ENCODE measurements at regions not wholly inside any gene's neighbourhood (a gene's known extent, or its start where the extent isn't known, plus 50 kb on each side); places are given as distances from the start of the nearest gene placed in this dataset.

DNA sequence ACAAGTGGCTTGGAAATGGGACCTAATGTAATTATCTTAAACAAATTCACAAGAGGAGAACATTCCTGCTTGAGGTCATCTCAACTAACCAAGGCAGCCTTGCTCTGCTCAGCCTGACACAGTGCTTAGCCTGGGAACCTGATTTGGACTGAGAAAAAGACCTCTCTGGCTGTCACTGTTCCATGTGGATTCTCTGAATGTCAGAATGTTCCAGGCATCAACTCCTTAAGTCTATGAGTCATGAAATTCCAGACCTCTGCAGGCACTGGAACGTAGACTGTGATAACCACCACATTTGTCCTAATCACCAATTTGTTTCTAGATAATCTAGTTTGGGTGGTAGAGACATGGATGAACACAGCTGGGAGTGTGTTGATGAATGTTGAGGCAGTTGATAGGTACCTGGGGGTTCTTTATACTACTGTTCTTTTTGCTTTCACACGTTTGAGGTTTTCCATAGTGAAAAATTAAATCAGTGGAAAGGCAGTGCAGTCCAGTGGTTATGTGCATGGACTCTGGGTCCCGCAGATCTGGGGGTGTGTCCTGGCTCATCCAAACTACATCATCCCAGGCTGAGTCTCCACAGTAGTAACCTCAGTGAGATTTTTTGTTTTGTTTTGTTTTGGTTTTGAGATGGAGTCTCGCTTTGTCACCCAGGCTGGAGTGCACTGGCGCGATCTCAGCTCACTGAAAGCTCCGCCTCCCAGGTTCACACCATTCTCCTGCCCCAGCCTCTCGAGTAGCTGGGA, 269.6 kb downstream of the MN1 start:
- Histone ChIP-seq H4K8ac (ENCODE audit: low read depth, low read length) (no peak overlapping the region), H2AFZ (ENCODE audit: low read length) (no peak overlapping the region), H3K14ac (ENCODE audit: low read length) (no peak overlapping the region), H2BK120ac (ENCODE audit: low read depth, low read length) (no peak overlapping the region), H4K91ac (ENCODE audit: low read depth, low read length, poor library complexity) (no peak overlapping the region), H3K4me2 (ENCODE audit: insufficient read depth, low read length, poor library complexity, severe bottlenecking) (no peak overlapping the region), H3K9me3 (replicated peaks in 1 of 2; ENCODE audit: control insufficient read depth in 2 of 2, insufficient read depth in 1 of 2, low read depth in 1 of 2, low read length in 2 of 2) (peaks cover 0 to 16% of the 10 kb centered on the region in 2 donors), H3K4me1 (ENCODE audit: control insufficient read depth in 2 of 2, insufficient read depth in 1 of 2, low read depth in 1 of 2, low read length in 2 of 2) (peaks cover 4% of the 10 kb centered on the region in 2 donors), H2BK12ac (ENCODE audit: low read length) (no peak overlapping the region), H3K4me3 (ENCODE audit: low read length in 2 of 2) (no peak overlapping the region), H3K27me3 (ENCODE audit: control insufficient read depth in 3 of 3, insufficient read depth in 3 of 3, low read depth in 1 of 3, low read length in 3 of 3) (no peaks in the 10 kb centered on the region), H3K79me1 (ENCODE audit: low read depth, low read length) (no peaks in the 10 kb centered on the region), H2AK5ac (ENCODE audit: low read depth, low read length) (no peak overlapping the region), H3K18ac (ENCODE audit: low read length) (no peak overlapping the region), H3K36me3 (replicated peaks in 1 of 2; ENCODE audit: control insufficient read depth in 2 of 2, insufficient read depth in 2 of 2, low read length in 2 of 2) (no peaks in the 10 kb centered on the region), H3K4ac (ENCODE audit: low read length) (no peak overlapping the region), H2BK15ac (ENCODE audit: low read length) (no peak overlapping the region), H3K9ac (ENCODE audit: low read depth, low read length, poor library complexity) (no peak overlapping the region), H3K23ac (ENCODE audit: low read depth, low read length, poor library complexity) (no peak overlapping the region), H3K27ac (replicated peaks; ENCODE audit: low read length) (no peak overlapping the region), H2BK5ac (ENCODE audit: low read length) (no peak overlapping the region)
- WGBS, 2 donors (ENCODE audit: extremely low coverage in 2 of 2, insufficient read length in 2 of 2, insufficient replicate concordance in 1 of 2): no CpG with 5 or more reads among the region's 8 CpGs
- no peak for DNase-seq (ENCODE audit: low spot score)

DNA sequence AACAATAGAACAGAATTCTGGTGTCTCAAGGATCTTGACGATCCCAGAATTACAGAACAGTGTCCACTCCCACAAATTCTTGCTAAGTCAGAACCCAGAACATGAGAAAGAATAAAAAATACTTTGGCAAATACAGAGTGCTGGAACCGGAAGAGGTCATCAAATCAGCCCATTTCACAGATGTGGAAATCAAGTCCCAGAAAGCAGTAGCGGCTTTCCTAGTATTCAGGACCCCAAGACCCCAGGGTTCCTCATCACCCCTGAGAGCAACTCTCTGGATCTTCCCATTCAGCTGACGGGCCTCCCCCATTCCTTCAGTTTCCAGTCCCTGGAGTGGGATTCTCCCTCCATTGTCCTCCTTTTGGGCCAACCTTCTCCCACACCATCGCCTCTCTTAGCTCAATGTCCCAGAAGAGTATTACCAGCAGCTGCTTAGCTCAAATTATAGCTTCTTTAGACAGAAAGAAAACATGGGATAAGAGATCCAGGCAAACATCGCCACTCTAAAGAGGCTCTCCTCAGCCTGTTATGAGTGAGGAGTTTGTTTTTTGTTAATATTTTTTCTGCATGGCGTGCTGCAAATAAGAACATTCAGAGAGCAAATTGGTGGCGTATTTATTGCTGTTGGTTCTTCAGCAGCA, 268.3 kb downstream of the MN1 start:
- H2AFZ ChIP-seq (ENCODE audit: low read length): no peak overlapping the region
- WGBS, 2 donors (ENCODE audit: extremely low coverage in 2 of 2, insufficient read length in 2 of 2, insufficient replicate concordance in 1 of 2): no CpG with 5 or more reads among the region's 8 CpGs
- H3K23ac ChIP-seq (ENCODE audit: low read depth, low read length, poor library complexity): no peak overlapping the region
- H2BK15ac ChIP-seq (ENCODE audit: low read length): no peak overlapping the region
- no peak overlapping the region for H2BK12ac ChIP-seq (ENCODE audit: low read length)
- H4K8ac ChIP-seq (ENCODE audit: low read depth, low read length): no peak overlapping the region
- H3K36me3 ChIP-seq (replicated peaks in 1 of 2; ENCODE audit: control insufficient read depth in 2 of 2, insufficient read depth in 2 of 2, low read length in 2 of 2): no peaks in the 10 kb centered on the region
- no peak overlapping the region for H3K4me3 ChIP-seq (ENCODE audit: low read length in 2 of 2)
- no peak overlapping the region for H3K14ac ChIP-seq (ENCODE audit: low read length)
- no peak overlapping the region for H3K27ac ChIP-seq (replicated peaks; ENCODE audit: low read length)
- no peak overlapping the region for H2AK5ac ChIP-seq (ENCODE audit: low read depth, low read length)
- no peaks in the 10 kb centered on the region for H3K79me1 ChIP-seq (ENCODE audit: low read depth, low read length)
- H3K9me3 ChIP-seq (replicated peaks in 1 of 2; ENCODE audit: control insufficient read depth in 2 of 2, insufficient read depth in 1 of 2, low read depth in 1 of 2, low read length in 2 of 2): peaks cover 0 to 16% of the 10 kb centered on the region in 2 donors
- no peak overlapping the region for H3K9ac ChIP-seq (ENCODE audit: low read depth, low read length, poor library complexity)
- no peak overlapping the region for H3K4ac ChIP-seq (ENCODE audit: low read length)
- no peak overlapping the region for H2BK120ac ChIP-seq (ENCODE audit: low read depth, low read length)
- no peak for DNase-seq (ENCODE audit: low spot score)
- H3K27me3 ChIP-seq (ENCODE audit: control insufficient read depth in 3 of 3, insufficient read depth in 3 of 3, low read depth in 1 of 3, low read length in 3 of 3): no peaks in the 10 kb centered on the region
- no peak overlapping the region for H3K18ac ChIP-seq (ENCODE audit: low read length)
- H2BK5ac ChIP-seq (ENCODE audit: low read length): no peak overlapping the region
- H3K4me2 ChIP-seq (ENCODE audit: insufficient read depth, low read length, poor library complexity, severe bottlenecking): no peak overlapping the region
- H4K91ac ChIP-seq (ENCODE audit: low read depth, low read length, poor library complexity): no peak overlapping the region
- H3K4me1 ChIP-seq (ENCODE audit: control insufficient read depth in 2 of 2, insufficient read depth in 1 of 2, low read depth in 1 of 2, low read length in 2 of 2): peaks cover 5 to 15% of the 10 kb centered on the region in 2 donors

DNA sequence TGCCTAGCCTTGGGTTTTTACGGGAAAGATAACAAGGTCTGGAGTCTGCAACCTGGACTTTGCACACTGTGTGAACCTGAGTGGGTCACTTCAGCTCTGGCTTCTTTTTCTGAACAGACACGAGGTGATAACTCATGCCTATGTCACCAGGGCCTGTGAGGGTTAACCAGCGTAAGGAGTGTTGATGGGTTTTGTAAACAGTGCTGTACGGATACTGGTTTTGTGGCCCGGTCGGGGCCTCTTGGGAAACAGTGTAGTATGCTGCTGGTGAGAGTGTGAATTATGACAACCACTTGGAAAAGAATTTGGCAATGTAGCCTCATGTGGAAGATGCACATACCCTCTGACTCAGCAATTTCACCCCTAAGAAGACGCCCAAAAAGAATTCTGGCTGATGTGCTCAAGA, 266.8 kb downstream of the MN1 start:
- H3K9ac ChIP-seq (ENCODE audit: low read depth, low read length, poor library complexity): no peak overlapping the region

DNA sequence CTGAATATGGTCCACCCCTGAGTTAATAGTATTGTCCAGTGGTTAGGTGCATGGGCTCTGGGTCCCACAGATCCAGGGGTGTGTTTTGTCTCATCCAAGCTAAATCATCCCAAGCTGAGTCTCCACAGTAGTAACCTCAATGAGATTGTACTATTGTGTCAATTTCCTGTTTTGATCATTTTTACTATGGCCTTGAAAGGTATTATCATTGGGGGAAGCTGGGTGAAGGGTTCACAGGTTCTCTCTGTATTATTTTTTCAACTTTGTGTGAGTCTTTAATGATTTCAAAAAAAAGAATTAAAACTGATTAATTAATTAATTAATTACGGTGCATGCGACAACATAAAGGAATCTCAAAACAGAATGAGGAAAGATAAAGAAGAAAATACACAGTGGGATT, 266.1 kb downstream of the MN1 start:
- Histone ChIP-seq H2AK5ac (ENCODE audit: low read depth, low read length) (no peak overlapping the region), H3K27me3 (ENCODE audit: control insufficient read depth in 3 of 3, insufficient read depth in 3 of 3, low read depth in 1 of 3, low read length in 3 of 3) (no peaks in the 10 kb centered on the region), H2BK15ac (ENCODE audit: low read length) (no peak overlapping the region), H2BK5ac (ENCODE audit: low read length) (no peak overlapping the region), H4K8ac (ENCODE audit: low read depth, low read length) (no peak overlapping the region), H2BK12ac (ENCODE audit: low read length) (no peak overlapping the region), H3K4ac (ENCODE audit: low read length) (no peak overlapping the region), H2AFZ (ENCODE audit: low read length) (no peak overlapping the region), H2BK120ac (ENCODE audit: low read depth, low read length) (no peak overlapping the region), H3K23ac (ENCODE audit: low read depth, low read length, poor library complexity) (no peak overlapping the region), H3K4me2 (ENCODE audit: insufficient read depth, low read length, poor library complexity, severe bottlenecking) (no peak overlapping the region), H3K18ac (ENCODE audit: low read length) (no peak overlapping the region), H3K4me3 (ENCODE audit: low read length in 2 of 2) (no peak overlapping the region), H3K4me1 (ENCODE audit: control insufficient read depth in 2 of 2, insufficient read depth in 1 of 2, low read depth in 1 of 2, low read length in 2 of 2) (peaks cover 5 to 26% of the 10 kb centered on the region in 2 donors), H3K36me3 (replicated peaks in 1 of 2; ENCODE audit: control insufficient read depth in 2 of 2, insufficient read depth in 2 of 2, low read length in 2 of 2) (no peaks in the 10 kb centered on the region), H3K14ac (ENCODE audit: low read length) (no peak overlapping the region), H3K27ac (replicated peaks; ENCODE audit: low read length) (no peak overlapping the region), H3K9me3 (replicated peaks in 1 of 2; ENCODE audit: control insufficient read depth in 2 of 2, insufficient read depth in 1 of 2, low read depth in 1 of 2, low read length in 2 of 2) (peaks cover 0 to 7% of the 10 kb centered on the region in 2 donors), H4K91ac (ENCODE audit: low read depth, low read length, poor library complexity) (no peak overlapping the region), H3K79me1 (ENCODE audit: low read depth, low read length) (no peaks in the 10 kb centered on the region), H3K9ac (ENCODE audit: low read depth, low read length, poor library complexity) (no peak overlapping the region)
- DNase-seq (ENCODE audit: low spot score): no peak
- WGBS, 2 donors (ENCODE audit: extremely low coverage in 2 of 2, insufficient read length in 2 of 2, insufficient replicate concordance in 1 of 2): no CpG with 5 or more reads among the region's 2 CpGs

More for the DNA sequence above, 266.8 kb downstream of the MN1 start:
- Histone ChIP-seq H3K36me3 (replicated peaks in 1 of 2; ENCODE audit: control insufficient read depth in 2 of 2, insufficient read depth in 2 of 2, low read length in 2 of 2) (no peaks in the 10 kb centered on the region), H3K27me3 (ENCODE audit: control insufficient read depth in 3 of 3, insufficient read depth in 3 of 3, low read depth in 1 of 3, low read length in 3 of 3) (no peaks in the 10 kb centered on the region), H3K9me3 (replicated peaks in 1 of 2; ENCODE audit: control insufficient read depth in 2 of 2, insufficient read depth in 1 of 2, low read depth in 1 of 2, low read length in 2 of 2) (peaks cover 0 to 13% of the 10 kb centered on the region in 2 donors), H2BK120ac (ENCODE audit: low read depth, low read length) (no peak overlapping the region), H3K4me1 (ENCODE audit: control insufficient read depth in 2 of 2, insufficient read depth in 1 of 2, low read depth in 1 of 2, low read length in 2 of 2) (peaks cover 5 to 19% of the 10 kb centered on the region in 2 donors), H2AK5ac (ENCODE audit: low read depth, low read length) (no peak overlapping the region), H2BK12ac (ENCODE audit: low read length) (no peak overlapping the region), H2BK15ac (ENCODE audit: low read length) (no peak overlapping the region), H3K18ac (ENCODE audit: low read length) (no peak overlapping the region), H3K4ac (ENCODE audit: low read length) (no peak overlapping the region), H3K79me1 (ENCODE audit: low read depth, low read length) (no peaks in the 10 kb centered on the region), H3K27ac (replicated peaks; ENCODE audit: low read length) (no peak overlapping the region), H2AFZ (ENCODE audit: low read length) (no peak overlapping the region), H3K4me3 (ENCODE audit: low read length in 2 of 2) (no peak overlapping the region), H2BK5ac (ENCODE audit: low read length) (no peak overlapping the region), H4K91ac (ENCODE audit: low read depth, low read length, poor library complexity) (no peak overlapping the region), H4K8ac (ENCODE audit: low read depth, low read length) (no peak overlapping the region), H3K4me2 (ENCODE audit: insufficient read depth, low read length, poor library complexity, severe bottlenecking) (no peak overlapping the region), H3K23ac (ENCODE audit: low read depth, low read length, poor library complexity) (no peak overlapping the region), H3K14ac (ENCODE audit: low read length) (no peak overlapping the region)
- DNase-seq (ENCODE audit: low spot score): no peak
- WGBS, 2 donors (ENCODE audit: extremely low coverage in 2 of 2, insufficient read length in 2 of 2, insufficient replicate concordance in 1 of 2): no CpG with 5 or more reads among the region's 7 CpGs

Measured in neuronal stem cell (in vitro differentiated cells).